HG03565 (cell line): ENCODE measurements at regions not wholly inside any gene's neighbourhood (a gene's known extent, or its start where the extent isn't known, plus 50 kb on each side); places are given as distances from the start of the nearest gene placed in this dataset.

Experiments used
- ATAC-seq: cut with Tn5 transposase; IDR thresholded peaks from one replicate; pipeline ENCODE4 v1.9.1; 2021; ENCODE audit warnings: mild to moderate bottlenecking, moderate library complexity; ENCODE audit not compliant: unreplicated experiment

DNA sequence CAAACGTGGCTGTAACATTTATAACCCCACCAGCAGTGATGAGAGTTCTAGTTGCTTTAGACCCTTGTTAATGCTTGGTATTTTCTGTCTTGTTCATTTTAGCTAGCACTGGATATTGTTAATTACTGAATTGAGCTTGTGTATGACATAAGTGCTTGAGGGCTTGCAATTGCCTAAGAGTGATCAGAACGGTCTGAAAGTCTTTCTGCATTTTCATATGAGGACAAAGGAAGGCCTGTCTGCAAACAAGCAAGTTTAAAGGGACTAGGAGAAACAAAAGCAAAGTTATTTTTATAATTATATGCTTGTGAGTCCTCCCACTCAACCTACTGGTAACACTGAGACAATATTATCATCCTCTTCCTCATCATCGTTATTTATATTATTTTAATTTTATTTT is 305.5 kb upstream of the DUSP10 start:
- no peak for ATAC-seq

DNA sequence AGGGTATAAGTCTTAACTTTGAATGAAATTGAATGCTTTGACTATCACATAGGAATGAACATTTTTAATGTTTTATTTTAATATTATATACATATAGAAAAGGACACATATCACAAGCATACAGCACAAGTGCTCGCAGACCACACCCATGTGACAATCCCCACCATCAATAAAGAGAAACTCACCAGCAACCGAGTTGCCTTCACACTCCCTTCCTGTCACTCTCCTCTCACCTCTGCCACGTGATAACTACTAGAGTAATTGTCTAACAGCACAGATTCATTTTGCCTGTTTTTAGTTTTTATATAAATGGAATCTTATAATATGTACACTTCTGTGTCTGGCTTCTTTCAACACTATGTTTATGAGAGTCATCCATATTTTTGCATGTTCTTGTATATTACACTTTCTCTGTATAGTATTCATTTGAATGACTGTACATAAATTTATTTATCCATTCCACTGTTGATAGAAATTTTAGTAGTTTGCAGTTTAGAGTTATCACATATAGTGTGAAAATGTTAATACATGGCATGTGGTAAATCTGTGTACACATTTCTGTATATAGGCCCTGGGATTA is 304.9 kb upstream of the DUSP10 start:
- no peak for ATAC-seq

DNA sequence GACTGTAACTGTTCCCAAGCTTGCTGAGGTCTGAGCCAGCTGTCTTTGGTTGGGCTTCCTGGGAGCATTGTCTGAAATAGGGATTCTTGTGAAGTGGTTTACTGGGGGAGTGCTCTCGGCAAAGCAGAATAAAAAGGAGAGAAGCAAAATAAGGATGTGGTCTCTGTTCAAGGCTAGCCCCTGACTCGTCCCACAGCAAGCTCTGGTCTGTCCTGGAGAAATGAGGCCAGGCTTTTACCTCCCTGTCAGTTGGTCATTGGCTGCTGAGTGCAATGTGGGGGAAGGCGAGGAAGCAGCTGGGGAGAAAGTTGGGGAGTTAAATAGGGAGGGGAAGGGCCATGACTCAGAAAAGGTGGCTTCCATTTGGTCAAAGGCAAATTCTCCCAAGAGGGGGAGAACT is 303.9 kb upstream of the DUSP10 start:
- no peak for ATAC-seq

DNA sequence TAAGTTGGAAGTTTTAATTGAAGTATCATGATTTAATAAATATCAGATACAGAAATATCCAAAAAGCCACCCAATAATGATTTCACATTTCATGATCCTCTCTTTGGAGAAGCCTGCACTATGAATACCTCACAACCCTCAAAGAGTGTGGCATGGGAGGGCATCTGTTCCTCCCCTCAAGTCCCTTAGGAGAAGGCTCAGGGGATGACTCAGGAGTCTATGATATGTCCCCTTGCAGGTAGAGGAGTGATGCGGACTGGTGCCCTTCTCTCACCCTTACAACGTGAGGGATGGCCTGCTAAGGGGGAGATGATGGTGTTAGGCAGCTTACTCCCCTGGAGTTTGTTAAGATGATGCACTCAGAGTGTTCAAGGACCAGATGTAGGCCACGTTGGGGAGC is 303.3 kb upstream of the DUSP10 start:
- no peak for ATAC-seq

DNA sequence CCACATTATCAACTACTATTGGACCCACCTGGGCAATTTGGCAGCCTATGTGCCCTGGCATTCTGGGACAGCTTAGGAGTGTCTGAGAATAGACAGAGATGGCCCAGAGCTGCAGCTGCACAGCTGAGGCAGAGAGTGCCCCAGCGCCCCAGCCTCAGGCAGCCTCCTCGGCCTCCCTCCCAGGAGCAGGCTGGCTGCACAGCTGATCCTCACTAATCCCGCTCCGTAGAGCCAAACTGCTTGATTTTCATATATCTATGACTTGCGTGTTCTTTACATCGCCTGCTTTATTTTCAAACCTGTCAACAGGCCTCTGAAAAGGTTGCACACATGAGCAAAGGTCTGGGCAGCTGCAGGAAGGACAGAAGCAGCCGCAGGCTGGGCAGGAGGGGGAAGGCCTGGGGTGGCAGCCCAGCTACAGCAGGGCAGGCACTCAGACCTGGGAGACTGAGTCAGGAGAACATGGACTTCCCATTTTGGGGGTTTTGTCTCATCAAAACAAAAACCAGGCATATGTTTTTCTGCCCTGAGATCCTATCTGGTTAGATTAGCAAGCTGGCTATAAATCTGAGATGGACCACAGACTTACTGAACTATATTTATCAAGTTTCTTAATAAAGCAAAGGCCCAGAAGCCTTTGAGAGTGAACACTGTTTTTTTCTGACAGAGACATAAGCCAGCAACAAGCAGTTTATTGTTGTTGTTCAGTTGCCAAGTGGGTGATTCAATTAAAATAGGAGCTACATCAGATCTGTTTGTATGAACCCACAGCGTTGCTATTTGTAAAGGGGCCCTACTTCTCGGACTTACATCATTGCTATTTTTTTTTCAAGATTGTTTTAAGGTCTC is 301.8 kb upstream of the DUSP10 start:
- ATAC-seq, result no peak

DNA sequence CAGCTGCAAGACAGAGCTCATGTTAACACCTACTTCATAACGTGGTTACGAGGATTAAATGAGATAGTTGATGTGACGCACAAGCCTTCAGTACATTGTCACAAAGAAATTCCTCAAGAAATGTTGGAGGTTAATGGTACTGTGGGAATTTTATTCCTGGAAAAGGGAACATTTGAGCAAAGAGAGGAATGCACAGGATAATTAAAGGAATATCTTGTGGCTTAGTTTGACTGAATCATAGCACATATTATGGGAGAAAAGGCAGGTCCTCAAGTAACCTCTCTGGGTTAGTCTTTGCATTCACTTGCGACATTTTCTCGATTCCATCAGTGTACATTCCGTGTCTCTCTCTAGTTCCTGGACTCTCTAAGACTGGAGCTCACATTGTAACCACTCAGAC is 300.2 kb upstream of the DUSP10 start:
- no peak for ATAC-seq

DNA sequence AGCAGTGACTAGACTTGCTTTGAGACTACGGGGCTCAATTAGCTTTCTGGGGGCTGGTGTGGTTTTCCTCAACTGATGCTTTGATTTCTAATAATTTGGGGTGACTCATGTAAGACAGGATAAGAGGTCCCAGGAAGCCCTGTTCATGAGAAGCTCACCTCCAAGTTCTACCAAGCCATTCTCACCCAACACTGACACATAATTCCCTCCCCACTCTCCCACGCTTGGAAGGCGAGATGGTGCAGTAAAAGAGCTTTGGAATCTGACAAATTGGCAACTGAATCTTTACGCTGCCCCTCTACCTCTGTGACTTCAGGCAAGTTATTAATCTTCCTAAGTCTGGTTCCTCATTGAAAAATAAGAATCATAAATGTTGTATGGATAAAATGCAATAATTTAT is 299.1 kb upstream of the DUSP10 start:
- no peak for ATAC-seq

DNA sequence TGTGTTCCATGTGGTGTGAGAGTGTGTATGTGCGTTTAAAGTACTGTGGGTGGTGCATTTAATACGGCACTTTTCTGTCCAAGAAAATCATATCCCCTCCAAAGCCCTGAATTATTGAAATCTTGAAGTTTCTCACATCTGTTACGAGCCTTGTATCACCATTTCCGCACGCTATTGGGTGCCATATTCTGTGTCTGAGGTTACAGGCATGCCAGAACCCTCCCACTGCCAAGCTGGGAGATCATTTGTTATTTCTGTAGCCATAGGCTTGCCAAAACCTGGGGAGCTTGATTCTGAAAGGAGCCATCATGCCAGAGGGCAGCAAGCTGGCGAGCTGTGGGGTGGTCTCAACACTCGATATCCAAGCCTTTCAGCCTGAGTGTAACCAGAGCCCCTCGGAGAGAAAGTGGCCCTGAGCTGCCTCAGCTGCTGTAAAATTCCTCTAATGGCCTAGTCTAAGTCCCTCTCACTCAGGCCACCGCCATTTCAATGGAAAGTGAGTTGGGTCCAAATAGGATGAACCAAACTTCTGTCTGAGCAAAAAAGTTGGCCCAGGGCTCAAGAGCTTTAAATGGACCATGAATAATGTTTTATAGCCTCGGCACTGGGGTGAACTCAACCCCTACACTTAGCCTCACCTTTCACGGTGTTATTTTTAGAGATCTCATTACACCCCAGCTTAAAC is 298.4 kb upstream of the DUSP10 start:
- no peak for ATAC-seq

DNA sequence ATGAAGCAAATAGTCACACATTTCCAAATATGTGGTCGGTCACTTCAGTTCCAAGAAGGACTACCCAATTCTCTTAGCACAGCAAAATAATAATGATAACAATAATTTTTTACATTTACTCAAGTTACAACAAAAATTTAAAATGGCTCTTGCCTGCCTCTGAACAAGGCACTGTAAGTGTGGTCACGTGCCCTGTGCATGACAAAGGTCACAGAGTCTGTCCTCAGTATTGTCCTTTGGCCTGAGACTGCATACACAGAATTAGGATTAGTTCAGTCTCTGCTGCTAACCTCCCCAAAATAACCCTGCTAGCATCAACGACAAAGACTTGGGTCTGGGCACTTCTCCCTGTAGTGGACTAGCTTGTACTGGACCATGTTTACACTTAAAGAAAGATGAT is 297.1 kb upstream of the DUSP10 start:
- no peak for ATAC-seq

DNA sequence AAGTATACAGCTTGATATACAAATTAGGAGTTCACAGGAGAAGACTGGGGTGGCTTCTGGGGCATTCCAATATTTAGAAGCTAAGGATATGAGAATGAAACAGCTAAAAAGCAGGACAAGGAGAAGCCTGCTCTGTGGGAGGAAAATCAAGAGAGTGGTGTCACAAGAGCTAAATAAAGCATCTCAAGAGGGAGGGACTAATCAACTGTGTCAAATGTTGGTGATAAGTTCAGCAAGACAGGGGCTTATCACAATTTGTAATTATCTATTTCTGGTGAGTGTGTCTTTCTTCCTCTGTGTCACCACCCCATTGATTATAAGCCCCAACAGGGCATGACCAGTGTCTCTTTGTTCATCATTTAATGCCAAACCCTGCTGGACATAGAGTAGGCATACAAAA is 295.8 kb upstream of the DUSP10 start:
- no peak for ATAC-seq

DNA sequence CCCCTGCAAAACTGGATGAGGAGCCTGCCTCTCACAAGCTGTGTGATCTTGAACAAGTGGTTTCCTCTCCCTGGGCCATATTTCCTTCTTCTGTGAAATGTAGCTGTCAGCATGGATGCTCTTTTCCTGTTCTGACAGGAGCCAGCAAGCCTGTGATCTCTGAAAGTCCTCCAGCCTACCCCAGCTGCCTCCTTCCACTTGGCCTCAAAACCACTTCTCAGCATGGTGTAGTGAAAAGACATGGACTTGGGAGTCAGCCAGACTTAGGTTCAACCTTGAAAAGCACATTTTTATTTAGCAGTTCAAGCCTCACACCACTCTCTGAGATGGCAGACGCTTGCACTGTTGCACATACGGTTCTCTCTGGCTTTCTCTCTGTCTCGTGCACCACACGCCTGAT is 292.9 kb upstream of the DUSP10 start:
- ATAC-seq, result no peak

DNA sequence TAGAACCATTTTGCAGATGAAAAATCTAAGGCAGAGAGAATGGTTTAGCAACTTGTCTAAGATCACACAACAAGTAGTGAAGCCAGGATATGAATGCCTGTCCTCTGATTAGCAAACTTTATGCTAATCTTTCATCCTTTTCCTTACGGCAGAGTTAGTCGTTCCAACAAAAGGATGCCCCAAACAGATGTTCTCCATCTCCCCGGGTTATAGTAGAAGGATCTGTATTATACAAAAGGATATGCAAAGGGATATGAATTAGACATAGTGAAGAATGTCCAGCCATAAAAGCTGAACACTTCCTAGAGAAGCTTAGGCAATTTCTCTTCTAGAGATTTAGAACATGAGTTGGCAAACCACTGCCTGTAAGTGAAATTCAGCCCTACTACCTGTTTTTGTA is 291.6 kb upstream of the DUSP10 start:
- ATAC-seq, result no peak

DNA sequence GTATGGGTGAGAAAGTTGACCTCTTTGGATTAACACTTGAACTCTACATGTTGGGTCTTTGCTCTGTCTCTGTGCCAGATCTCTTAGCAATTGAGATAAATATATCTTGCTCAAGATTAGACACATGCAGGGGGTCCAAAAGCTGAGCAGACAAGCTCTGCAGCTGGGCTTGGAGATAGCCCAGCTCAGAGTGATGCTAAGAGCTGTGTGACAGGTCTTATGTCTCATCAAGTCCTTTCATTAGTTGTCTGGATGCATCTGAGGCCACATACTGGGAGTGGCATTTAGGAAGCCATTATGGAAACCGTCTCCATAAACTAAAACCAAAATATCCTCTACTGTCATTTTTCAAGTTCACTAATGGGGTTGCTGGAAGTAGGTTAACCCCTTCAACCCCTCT is 289.4 kb upstream of the DUSP10 start:
- ATAC-seq, result no peak

DNA sequence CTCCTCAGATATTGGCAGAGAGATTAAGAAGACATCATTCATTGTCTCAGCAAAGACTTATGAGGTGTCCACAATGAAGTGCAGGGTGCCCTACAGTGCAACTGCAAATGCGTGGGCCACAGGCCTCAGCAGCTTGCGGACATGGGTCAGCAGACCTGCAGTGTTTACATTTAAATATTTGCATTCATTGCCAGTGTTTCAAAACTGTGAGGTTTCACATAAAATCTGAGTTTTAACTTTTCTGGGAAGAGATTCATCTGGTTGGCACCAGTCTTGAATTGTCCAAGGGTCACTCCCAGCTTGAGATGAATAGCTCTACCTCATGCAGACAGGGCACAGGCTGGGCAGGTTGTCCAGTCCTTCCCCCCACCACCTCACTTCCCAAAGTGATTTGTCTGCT is 286.8 kb upstream of the DUSP10 start:
- no peak for ATAC-seq

DNA sequence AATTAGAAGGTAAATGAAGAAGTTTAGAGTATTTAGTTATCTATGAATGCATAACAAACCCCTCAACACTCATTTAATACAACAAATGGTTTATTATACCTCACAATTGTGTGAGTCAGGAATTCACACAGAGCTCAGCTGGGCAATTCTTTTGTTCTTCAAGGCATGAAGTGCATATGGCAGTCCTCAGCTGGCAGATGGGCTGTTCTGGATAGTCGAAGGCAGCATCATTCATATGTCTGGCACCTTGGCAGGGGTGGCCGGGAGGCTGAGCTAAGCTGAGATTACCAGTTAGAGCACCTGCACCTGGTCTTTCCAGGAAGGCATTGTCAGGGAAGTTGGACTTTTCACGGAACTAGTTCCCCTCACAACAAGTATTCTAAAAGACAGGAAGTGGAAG is 286.2 kb upstream of the DUSP10 start:
- no peak for ATAC-seq

DNA sequence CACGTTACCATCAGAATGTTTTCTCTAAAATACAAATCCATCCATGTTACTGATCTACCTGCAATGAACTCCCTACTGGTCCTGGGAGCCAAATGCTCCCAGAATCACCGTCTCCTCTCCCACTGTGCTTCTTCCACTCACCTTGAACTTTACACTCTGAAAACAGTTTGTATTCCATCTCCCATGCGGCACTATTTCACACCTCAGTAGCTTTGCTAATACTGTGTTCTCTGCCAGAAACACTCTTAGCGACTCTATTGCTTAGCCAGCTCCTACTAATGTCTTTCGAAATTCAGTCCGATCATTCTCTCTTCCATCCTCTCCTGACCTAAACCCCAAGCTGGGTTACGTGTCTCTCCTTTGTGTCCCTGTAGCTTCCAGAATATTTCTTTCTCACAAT is 284.4 kb upstream of the DUSP10 start:
- no peak for ATAC-seq

DNA sequence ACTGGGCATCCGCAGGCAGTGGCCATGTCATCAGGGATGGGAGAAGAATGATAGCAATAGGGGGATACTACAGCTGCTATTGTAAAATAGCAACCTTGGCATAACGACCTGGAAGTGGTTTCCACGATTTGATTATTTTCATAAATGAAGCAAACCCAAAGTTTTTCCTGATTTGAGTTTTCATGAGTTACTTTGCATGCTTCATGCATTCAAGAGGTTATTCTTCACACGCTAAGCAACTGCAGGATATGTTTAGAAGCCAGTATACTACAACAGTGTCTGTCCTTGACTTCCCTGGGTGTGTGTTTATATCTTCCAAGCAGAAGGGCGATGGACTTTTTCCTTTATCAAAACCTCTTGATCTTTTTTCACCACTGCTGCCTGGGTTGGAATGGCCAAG is 281.1 kb upstream of the DUSP10 start:
- ATAC-seq, result peak; percentile 51

DNA sequence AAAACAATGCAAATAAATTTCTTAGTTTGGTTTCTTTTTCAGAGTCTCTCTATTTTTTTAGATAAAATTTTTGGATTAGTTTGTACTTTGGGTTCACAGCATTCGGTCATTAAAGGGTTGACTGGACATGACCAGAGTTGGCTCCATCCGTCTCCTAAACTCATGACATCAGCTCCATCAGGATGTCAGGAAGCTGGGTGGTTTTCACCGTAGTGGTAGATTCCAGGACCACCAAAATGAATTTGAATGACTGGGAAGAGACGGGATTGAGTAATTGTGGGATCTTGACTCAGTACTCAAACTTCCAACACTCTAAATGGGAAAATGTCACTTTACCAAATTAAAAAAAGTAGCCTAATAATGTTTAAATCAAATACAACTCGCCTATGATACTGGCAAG is 279.2 kb upstream of the DUSP10 start:
- no peak for ATAC-seq

DNA sequence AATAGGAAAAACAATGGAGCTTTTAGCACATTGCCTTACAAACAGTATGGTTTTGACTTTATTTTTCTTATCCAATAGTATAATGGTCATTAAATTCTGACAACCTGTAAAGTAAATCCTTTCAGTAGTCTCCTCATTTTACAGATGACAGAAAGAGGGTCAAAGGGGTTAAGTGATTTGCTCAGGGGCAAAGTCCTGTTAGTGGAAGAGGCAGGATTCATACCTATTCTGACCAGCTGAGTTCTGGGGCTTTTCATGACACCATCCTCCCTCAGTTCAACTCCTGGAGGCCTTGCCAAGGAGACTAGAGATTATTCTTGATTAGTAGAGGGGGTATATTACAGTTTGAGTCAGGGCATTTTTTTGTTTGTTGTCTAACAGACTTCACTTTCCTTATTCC is 278.7 kb upstream of the DUSP10 start:
- ATAC-seq, result no peak

DNA sequence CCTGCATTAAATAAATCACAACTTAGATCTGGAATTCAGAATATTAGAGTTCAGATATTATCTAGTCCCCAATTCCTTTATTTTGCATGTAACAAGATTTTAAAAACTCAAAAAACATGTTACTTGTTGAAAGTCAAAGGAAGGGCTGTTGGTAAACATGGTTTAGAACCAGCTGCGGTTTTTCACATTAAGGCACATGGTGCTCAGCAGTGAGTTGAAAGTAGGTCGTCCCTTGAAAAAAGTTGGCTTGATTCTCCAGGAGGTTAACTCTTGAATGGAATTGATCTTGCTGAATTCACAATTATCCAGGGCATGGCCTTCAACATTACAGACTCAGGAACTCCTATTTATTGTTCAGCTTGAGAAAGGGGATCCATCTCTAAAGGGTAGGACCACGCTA is 277.1 kb upstream of the DUSP10 start:
- ATAC-seq, result no peak

DNA sequence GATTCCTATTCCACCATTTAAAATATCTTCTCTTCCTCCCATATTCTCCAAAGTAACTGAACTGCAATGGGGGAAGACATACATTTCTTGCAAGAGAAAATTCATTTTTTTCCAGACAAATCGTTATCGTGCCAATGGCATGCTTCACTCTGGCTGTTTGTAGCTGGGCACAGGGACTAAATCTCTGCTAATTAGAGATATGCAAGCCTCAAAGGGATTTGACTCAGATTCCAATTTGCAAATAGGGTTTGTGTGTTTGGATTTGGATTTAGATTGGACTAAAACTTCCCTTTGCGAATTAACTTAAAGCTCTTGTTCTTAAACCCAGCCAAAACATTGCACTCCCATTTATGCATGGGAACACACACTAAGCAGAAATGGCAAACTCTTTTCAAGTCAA is 276.2 kb upstream of the DUSP10 start:
- ATAC-seq, result no peak

DNA sequence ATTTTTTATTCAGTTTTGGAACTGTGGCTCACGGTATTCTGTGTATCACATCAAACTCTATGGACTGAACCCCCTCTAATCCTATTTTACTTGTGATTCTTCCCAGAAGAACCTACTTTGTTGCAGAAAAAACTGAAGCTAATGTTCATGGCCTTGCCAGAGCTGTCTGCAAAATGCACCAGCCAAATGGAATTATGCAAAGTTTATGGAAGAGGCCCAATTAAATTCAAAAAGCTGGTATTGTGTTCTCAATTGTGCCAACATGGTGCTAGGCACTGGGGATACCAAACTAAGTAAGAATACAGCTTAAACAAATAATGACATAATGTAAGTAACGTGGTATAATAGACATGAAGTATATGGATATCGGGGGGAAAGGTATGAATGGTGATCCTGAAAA is 273.8 kb upstream of the DUSP10 start:
- no peak for ATAC-seq
